Stimulated activated CD8-positive, alpha-beta memory T cell treated with anti-CD3 and anti-CD28 coated beads, Interleukin-4, amount 100 ng/mL, for 48 hours (primary cell): ENCODE measurements at regions not wholly inside any gene's neighbourhood (a gene's known extent, or its start where the extent isn't known, plus 50 kb on each side); places are given as distances from the start of the nearest gene placed in this dataset.
"Not testable (repeated sequence)": the region's sequence is repeated elsewhere in the genome, so short reads cannot be mapped to it uniquely, and the experiment has no call there.

Source experiments
- DNase-seq: peaks from one replicate; pipeline ENCODE4 v3.0.0-alpha.2; 2020

DNA sequence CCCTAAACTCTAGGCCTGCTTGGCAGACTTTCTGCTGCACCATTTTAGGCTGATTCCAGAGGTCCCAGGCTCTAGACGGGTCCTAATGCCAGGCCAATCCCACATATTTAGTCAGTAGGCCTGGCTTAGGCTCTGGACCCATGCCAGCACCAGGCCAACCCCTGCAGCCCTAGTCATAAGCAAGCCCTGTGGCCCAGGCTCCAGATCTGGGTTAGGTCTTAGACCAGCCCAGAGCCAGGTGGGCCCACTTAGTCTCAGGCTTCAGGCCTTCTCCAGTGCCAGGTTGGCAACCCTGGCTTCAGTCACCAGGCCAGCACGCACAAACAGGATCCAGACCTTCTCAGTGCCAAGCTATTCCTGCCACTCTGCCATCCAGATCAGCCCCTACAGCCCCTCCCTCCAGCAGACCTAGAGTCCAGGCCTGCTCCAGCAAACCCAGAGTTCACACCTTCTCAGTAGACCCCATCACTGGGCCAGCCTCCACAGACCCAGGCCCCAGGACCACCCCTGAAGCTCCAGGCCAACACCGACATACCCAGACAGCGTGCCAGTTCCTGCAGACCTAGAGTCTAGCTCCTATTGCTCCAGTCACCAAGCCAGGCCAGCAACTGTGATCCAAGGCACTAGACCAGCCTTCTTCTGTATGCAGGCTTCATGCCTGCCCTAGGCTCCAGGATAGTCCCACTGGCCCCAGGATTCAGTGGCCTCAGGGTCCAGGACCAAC is 467.6 kb downstream of the RWDD3 start:
- no peak for DNase-seq

DNA sequence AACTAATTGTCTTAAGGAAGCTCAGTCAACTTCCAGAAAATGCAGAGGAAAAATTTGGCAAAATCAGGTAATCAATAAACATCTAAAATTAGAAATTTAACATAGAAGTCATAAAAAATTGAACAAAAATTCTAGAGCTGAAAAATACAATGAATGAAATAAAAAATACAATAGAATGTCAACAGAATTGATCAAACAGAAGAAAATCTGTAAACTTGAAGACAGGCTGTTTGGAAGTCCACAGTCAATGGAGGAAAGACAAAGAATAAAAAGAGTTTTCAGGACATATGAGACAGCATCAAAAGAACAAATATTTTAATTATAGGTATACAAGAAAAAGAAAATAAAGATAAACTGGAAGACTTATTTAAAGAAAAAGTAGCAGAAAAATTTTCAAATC is 469.0 kb downstream of the RWDD3 start:
- DNase-seq = no peak

DNA sequence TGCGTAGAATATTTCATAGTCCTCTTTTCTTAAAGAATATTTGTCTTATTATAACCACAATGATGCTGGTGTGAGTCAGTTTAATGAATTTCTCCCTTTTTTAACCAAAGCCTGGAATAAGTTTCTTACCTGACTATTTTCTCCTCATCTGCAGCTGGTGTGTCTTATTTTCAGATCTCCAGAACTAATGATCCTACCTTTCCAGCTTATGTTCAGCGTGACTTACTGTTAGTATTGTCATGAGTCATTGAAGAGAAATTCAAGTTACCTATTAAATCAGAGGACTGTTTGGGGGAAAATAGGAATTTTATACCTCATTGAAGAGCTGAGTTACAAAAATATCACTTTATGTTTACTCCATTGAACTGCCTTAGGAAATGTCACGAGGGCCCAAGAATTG is 482.1 kb downstream of the RWDD3 start:
- DNase-seq = no peak

DNA sequence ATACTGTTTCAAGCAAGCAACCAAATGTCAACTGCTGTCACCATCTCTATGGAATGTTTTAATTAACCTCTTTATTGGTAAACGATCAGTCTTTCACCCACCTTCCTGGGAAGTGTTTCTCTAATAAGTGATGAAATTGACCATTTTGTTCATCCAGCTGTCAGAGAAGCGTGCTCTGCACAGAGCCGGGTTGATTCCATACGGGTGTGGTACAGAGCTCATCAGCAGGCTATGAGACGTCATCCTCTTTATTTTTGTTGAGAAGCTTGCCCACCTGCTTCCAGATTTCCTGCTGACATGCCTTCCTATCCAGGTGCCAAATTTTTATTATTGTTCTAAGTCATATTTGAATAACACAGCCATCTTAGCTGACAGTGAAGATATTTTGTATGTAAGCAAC is 482.5 kb downstream of the RWDD3 start:
- no peak for DNase-seq

DNA sequence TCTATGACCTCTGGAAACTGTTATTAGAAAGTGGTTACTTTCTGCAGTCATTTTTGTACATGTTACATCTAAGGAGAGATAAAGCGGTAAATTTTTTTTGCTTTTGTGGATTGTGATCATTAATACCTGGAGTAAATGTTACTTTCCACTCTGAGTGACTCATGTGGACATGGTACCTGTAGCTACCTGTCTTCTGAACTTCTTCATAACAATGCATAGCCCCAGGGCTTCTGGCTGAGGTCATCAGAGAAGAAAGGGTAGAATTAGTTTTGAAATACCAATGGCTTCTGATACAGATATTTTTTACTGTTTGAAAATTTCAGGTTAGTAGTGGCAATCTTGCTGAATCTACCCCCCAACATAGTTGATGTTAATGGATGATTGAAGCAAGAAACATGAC is 489.3 kb downstream of the RWDD3 start:
- no peak for DNase-seq

DNA sequence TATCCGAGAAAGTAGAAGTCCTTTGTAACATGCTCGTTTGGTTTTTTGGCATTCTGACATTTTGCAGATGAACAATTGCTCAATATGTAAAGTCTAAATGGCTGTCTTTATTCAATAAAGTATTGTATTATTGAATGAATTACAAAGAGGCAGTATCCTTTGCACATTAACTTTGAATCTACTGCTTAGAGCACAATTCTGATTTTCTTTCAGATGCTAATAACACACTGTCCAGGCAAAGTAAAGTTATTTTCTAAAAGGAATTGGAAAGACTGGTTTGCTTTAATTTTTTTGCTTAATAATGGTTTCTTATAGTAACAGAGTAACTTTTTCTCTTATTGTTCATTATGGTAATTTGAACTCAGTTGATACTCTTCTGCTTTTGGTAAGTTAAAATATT is 494.8 kb downstream of the RWDD3 start:
- no peak for DNase-seq

DNA sequence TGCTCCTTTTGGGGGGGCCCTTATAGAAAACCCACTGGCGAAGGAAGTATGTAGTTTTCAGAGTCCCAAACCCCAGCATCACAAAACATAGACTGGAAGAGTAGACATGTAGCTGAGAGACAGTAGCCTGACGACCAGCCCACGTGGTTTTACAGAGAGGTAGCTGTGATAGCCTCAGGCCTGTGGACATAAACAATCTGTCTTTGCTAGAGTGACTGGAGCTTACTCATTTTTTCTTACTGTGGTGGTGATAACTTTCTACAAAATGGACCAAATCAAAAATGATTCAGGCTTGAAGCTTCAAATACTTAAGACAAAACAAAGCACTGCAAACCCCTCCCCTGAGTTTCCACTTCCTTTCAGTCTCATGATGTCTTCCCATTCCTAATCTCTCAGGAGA is 497.0 kb downstream of the RWDD3 start:
- no peak for DNase-seq

DNA sequence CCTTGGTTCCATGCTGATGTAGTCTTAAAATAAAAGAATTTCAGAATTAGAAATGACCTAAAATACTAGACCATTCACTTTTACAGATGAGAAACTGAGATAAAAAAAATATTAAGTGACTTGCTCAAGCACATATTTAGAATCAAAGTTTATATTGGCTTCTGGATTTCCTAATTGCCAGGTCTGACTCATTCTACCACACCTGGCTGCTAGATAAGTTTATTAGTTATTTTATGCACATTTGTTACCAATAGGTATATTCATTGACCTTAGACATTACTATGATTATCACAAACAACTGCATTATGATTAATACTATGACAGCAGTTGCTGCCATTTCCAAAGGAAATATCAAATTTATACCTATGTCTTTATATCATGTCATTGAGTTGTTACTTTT is 497.5 kb downstream of the RWDD3 start:
- DNase-seq = no peak

DNA sequence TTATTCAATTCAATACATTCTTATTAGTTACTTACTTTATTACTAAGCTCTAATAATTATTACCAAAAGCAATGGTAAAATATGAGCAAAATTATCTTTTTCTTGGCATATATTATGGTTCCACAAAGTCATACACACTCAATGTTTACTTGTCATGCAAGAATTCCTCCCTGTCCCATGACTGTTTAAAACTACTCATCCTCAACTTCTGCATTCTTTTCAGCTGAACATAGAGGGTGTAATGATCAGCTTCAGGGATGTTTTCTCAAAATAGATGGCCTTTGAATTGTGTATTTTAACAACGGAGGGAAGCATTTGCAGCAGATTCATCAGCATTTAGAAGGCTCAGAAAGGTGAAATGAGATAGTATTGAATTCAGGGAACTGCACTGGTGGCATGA is 499.0 kb downstream of the RWDD3 start:
- no peak for DNase-seq

DNA sequence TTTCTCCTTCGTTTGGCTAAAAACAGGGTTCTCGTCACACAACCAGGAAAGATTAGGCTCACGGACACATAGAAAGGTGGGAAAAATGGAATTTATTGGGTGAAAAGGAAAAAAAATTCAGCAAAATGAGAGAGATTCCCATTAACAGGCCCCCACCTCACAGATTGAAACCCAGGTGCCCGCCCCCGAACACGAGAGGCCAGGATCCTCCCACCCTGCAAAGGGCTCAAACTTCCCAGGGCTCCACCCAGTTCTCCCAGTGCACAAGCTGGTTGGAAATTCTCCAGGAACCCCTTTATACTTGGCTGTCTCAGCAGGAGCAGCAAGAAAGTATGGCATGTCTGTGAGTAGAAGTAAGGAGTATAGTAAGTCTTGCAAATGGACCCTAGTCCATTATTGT is 499.7 kb downstream of the RWDD3 start:
- DNase-seq = no peak

DNA sequence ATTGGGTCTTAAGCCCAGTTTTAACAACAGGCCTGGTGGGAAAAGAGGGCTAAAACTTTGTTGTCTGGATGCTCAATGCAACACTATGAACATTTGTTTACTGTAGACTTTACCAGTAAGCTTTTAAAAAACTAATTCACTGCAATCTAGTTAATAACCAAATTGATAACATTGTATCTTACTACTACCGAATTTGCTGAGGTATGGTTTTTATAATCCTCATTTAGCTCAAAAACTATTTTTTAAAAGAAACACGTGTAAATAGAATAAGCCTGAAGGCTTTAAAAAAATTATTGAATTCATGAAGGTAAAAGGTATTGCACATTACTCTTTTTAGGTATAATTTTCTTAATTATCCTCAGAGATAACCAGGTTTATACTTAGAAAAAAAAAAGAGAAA is 500.6 kb downstream of the RWDD3 start:
- DNase-seq = no peak

DNA sequence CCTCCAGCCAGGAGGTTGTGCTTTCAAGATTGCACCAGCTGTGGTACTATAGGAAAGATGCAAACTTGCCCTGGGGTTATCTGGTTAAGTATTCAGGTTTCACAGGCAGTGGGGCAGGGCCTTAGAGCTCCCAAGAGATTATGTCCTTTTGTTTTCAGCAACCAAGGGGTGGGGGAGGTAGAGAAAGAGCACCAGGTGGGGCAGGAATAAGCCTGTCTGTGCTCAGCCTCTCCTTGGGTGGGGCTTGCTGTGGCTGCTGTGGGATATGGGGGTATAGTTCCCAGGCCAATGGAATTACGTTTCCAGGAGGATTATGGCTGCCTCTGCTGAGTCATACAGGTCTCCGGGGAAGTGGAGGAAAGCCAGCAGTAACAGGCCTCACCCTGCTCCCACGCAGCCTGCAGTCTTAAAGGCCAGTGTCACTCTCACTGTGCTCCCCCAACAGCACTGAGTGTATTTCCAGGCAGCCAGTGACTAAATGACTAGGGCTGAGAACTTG is 508.6 kb downstream of the RWDD3 start:
- DNase-seq = no peak

DNA sequence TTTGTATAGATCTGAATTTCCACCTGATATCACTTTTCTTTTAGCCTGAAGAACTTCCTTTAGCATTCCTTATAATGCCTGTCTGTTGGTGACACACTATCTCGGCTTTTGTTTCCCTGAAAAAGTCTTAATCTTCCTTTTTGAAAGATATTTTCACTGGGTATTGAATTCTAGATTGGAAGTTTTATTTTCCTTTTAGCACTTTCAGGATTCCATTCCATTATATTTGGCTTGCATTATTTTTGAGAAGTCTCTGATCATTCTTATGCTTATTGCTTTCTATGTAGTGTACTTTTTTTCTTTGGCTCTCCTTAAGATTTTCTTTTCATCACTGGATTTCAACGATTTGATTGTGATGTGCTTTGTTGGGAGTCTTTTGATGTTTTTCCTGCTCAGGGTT is 510.7 kb downstream of the RWDD3 start:
- DNase-seq = no peak

DNA sequence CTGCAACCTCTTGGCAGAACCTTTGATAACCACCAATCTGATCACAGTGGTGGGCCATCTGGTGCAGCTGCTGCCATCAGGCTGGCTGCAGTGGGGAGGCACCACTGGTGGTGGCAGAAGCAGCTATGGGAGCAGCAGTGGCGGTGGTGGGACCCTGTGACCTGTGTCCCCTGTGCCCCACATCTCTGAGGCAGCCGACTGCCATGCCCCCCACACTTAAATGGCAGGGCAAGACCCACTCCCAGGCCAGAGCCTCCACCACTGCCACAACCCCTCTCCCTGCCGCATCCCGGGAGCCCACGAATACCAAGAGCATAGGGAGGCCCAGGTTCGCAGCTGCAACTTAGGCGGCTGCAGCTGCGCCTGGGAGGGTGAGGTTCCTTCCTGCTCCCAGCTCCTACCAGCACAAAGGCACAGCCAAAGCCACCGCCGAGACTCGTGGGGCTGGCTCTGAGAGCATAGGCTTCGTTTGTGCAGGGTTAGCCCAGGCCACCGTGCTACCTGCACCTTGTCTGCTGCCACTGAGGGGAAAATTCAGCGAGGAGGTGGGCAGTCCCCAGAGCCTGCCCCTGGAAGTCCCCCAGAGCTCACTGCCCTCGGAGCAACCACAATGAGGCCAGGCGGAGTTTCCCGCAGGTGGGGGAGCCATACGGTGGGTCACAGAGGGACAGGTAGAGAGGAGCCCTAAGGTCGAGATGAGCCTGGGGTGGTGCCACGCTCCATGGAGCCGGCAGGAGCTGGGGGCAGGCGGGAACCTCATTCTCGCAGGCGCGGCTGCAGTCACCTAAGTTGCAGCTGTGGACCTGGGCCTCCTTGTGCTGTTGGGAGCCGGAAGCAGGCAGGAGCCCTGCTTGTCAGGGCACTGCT is 518.7 kb downstream of the RWDD3 start:
- DNase-seq = no peak

DNA sequence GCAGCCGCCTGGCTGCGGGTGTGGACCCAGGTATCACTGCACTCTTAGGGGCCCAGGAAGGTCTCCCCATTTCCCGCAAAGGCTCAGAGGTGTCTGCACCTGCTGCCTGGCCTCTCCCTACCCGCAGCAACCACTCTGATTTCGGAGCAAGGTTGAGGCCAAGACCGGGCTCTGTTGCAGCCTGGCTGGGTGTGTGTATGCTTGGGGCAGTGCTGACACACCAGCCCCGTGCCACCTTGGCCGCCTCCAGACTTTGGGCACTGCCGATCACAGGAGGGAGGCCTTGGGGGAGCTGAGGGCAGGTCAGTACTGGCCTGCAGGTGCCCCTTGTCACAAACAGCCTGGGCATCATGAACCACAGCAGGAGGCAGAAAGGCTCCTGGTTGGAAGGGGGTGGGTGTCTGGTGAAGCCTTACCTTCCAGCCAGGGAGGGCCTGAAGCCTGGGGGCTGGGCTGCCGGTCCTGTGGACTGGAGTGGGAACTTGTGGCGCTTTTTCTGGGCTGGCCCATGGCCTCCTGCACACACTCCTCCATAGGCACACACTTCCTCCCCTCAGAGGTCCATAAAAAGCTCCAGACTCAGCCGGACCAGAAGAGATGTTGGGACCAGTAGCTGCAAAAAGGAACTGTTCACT is 519.5 kb downstream of the RWDD3 start:
- no peak for DNase-seq

DNA sequence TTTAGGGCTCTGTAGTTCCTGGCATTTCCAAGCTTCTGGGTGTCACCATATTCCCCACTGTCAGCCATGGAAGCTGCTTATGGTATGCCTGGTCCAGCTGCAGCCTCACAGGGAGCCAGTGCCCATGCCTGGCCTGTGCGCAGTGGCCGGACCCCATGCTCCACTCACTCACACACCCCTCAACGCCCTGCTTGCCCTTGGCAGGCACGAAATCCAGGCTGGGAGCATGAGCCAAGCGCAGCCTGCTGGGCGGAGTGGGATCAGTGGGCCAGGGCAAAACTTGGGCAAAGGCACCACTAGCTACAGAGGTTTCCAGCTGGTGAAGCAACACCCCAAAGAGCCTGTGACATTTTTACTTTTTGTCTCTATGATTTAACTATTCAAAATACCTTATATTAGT is 520.4 kb downstream of the RWDD3 start:
- no peak for DNase-seq

DNA sequence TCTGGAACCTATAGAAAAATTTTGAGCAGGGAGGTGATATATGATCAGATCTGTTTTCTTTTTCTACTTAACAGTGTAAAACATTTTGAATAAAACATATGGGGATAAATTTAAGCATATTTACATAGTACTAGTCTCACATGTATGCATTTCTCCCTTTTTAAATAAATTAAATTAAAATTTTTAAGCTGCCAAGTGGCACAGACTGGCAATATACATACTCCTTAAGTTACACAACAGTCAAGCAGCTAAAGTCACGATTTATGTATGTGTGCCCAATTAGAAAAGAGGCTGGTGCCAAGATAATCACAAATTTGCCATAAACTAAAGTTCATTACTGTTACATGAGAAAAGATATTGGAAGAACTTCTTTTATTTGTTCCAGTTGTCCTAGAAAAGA is 532.0 kb downstream of the RWDD3 start:
- no peak for DNase-seq

DNA sequence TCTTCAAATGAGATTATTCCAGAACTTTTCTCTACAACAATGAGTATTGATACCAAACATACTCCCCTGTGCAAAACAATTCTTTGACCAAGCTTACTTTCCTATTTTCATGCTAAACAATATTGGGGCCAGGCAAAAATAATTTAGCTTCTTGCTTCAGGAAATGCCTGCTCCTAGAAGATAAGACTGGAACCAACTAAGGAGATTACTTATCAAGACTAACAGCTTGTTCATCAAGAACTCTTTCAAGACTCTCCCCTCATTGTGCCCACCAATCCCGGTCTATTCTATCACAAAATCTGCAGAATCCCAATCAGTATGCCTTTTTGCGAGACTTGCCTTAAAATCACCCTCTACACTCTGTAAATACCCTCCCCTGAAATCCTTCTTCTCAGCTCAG is 536.6 kb downstream of the RWDD3 start:
- DNase-seq = no peak

DNA sequence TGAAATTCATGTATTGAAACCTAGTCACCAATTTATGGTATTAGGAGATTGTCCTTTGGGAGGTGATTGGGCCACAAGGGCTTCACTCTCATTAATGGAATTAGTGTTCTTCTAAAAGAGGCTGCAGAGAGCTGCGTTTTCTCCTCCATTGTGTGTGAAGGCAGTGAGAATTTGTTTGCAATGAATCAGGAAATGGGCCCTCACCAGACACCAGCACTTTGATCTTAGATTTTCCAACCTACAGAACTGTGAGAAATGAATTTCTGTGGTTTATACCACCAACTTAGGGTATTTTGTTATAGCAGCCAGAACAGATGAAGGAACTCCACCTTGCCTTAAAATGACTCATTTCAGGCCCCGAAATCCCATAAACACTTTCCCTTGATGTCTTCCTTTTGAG is 544.2 kb downstream of the RWDD3 start:
- no peak for DNase-seq

DNA sequence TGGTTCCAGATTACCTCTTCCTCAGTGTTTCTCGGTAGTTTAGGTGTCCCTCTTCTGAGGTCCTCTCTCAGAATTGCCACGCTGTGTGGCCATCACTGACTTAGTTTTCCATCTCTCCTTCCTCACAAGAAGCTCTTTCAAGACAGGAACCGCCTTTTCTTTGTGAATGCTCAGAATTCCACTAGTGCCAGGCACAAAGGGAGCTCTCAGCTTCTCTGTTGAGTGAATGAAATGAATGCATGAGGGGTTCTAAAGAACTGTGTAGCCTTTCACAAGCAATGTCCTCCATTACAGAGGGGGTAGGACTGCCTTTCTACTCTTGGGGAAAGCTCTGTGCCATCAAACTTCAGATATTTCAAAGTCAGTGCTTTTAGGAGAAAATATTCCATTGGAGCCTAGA is 546.8 kb downstream of the RWDD3 start:
- no peak for DNase-seq

DNA sequence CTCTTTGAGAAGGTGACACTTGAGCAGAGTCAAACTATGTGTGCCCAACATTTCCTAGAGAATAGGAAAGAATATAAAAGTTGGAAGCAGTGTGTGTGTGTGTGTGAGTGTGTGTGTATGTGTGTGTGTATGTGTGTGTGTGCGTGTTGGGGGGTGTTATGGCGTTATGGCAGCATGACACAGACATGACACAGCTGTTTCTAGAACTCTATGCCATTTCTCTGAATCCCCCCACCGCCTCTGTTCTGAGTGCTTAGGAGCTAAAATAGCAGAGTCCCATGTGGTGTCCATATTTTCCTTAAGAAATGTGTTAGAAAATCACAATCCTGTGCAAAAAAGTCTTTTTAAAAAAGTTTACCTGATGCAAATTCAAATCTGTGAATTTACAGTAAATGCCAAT is 556.1 kb downstream of the RWDD3 start:
- no peak for DNase-seq

DNA sequence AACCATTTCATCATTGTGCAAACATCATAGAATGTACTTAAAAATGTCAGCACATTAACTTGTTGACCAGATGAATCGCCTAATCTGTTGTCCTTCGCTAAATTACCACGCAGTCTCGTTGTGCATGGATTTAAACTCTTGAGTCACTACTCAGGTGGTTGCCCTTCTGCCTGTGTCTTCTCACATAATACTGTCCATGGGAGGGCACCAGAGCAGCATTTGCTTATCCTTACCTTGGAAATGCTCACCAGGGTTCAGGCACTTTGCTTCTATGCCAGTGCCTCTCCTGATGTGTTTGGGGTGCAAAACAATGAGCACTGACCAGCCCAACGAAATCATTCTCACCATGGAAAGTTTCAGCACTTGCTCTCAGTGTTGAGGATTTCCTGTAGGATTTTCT is 559.9 kb downstream of the RWDD3 start:
- no peak for DNase-seq

DNA sequence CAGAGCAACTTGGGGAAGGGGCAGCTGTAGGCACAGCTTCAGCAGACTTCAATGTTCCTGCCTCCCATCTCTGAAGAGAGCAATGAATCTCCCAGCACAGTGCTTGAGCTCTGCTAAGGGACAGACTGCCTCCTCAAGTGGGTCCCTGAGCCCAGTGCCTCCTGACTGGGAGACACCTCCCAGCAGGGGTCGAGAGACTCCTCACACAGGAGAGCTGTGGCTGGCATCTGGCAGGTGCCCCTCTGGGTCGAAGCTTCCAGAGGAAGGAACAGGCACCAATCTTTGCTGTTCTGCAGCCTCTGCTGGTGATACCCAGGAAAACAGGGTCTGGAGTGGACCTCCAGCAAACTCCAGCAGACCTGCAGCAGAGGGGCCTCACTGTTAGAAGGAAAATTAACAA is 563.8 kb downstream of the RWDD3 start:
- not testable (repeated sequence) for DNase-seq

DNA sequence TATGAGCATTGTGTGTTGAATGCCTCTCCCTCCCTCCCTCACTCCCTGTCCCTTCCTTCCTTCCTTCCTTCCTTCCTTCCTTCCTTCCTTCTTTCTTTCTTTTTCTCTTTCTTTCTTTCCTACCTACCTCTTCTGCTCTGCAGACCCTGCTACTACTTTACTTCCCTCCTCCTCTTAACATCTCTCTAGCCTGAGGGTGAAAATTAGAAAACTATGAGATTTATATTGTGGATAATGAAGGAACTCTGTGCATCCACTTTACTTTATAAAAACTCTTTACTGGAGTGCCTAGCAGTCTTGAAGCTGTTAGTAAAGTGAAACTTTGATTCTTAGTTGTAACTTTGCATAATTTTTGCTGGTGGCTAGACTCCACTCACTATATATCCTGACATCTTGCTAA is 572.2 kb downstream of the RWDD3 start:
- DNase-seq = no peak
